22Rv1 (cell line): ENCODE measurements at regions not wholly inside any gene's neighbourhood (a gene's known extent, or its start where the extent isn't known, plus 50 kb on each side); places are given as distances from the start of the nearest gene placed in this dataset.

Source experiments
- CTCF ChIP-seq: fragments of 450-650 bp; IDR thresholded peaks from 2 replicates; pipeline ENCODE4 v1.5.1; 2017; ENCODE audit warnings: mild to moderate bottlenecking
- ZFX ChIP-seq: fragments of 450-650 bp; IDR thresholded peaks from 2 replicates; pipeline ENCODE4 v1.6.1; 2017; ENCODE audit warnings: antibody characterized with exemption, borderline replicate concordance

GRCh38 chr13:77969299-77969698 lies 50.7 kb upstream of the EDNRB start:
- TF ChIP-seq CTCF (no peak), ZFX (no peak)
